Endothelial cell (in vitro differentiated cells): ENCODE measurements at regions not wholly inside any gene's neighbourhood (a gene's known extent, or its start where the extent isn't known, plus 50 kb on each side); places are given as distances from the start of the nearest gene placed in this dataset.

Source experiments
- DNase-seq: peaks from one replicate; pipeline ENCODE4 v3.0.0; 2021; ENCODE audit warnings: low spot score
- H3K27ac Mint-ChIP-seq: one replicate; pipeline ENCODE4 v1.8.0; 2021; ENCODE audit warnings: mixed read lengths, inconsistent platforms; ENCODE audit not compliant: unreplicated experiment
- H3K27me3 Mint-ChIP-seq: one replicate; pipeline ENCODE4 v1.8.0; 2021; ENCODE audit warnings: mild to moderate bottlenecking, moderate library complexity, mixed read lengths, inconsistent platforms; ENCODE audit not compliant: unreplicated experiment
- H3K36me3 Mint-ChIP-seq: one replicate; pipeline ENCODE4 v1.8.0; 2021; ENCODE audit warnings: mild to moderate bottlenecking, low read depth, mixed read lengths, inconsistent platforms; ENCODE audit not compliant: unreplicated experiment
- H3K4me1 Mint-ChIP-seq: one replicate; pipeline ENCODE4 v1.8.0; 2021; ENCODE audit warnings: mild to moderate bottlenecking, mixed read lengths, inconsistent platforms; ENCODE audit not compliant: unreplicated experiment
- H3K4me3 Mint-ChIP-seq: one replicate; pipeline ENCODE4 v1.8.0; 2021; ENCODE audit warnings: mild to moderate bottlenecking, mixed read lengths, inconsistent platforms; ENCODE audit not compliant: unreplicated experiment
- H3K9me3 Mint-ChIP-seq: one replicate; pipeline ENCODE4 v1.8.0; 2021; ENCODE audit warnings: mixed read lengths, inconsistent platforms; ENCODE audit not compliant: unreplicated experiment
- CTCF ChIP-seq: fragments of 200-600 bp; sonication (generic); IDR thresholded peaks from one replicate; pipeline ENCODE4 v1.5.0; 2021; ENCODE audit warnings: antibody characterized with exemption; ENCODE audit not compliant: unreplicated experiment

- H3K27me3 Mint-ChIP-seq = no peaks in the 10 kb centered on the region
- H3K4me3 Mint-ChIP-seq = no peak overlapping the region
- H3K9me3 Mint-ChIP-seq = no peaks in the 10 kb centered on the region
- DNase-seq = no peak
- no peaks in the 10 kb centered on the region for H3K36me3 Mint-ChIP-seq
- no peaks in the 10 kb centered on the region for H3K4me1 Mint-ChIP-seq
- no peak overlapping the region for H3K27ac Mint-ChIP-seq
- TF ChIP-seq CTCF = no peak
These were observed 152.8 kb upstream of the CWC22 start for GRCh38 chr2:180159921-180160320.

- no peaks in the 10 kb centered on the region for H3K9me3 Mint-ChIP-seq
- no peak for TF ChIP-seq CTCF
- H3K4me3 Mint-ChIP-seq = no peak overlapping the region
- no peaks in the 10 kb centered on the region for H3K36me3 Mint-ChIP-seq
- H3K4me1 Mint-ChIP-seq = no peaks in the 10 kb centered on the region
- no peak for DNase-seq
- H3K27ac Mint-ChIP-seq = no peak overlapping the region
- H3K27me3 Mint-ChIP-seq = no peaks in the 10 kb centered on the region
These were observed 151.9 kb upstream of the CWC22 start for GRCh38 chr2:180158961-180159360.

- no peak for DNase-seq
- no peak overlapping the region for H3K4me3 Mint-ChIP-seq
- no peaks in the 10 kb centered on the region for H3K36me3 Mint-ChIP-seq
- H3K9me3 Mint-ChIP-seq = no peaks in the 10 kb centered on the region
- H3K4me1 Mint-ChIP-seq = no peaks in the 10 kb centered on the region
- no peak overlapping the region for H3K27ac Mint-ChIP-seq
- no peaks in the 10 kb centered on the region for H3K27me3 Mint-ChIP-seq
- no peak for TF ChIP-seq CTCF
These were observed 149.6 kb upstream of the CWC22 start for GRCh38 chr2:180156651-180157050.

- Mint-ChIP-seq H3K4me1 (no peaks in the 10 kb centered on the region), H3K36me3 (no peaks in the 10 kb centered on the region), H3K9me3 (no peaks in the 10 kb centered on the region), H3K27me3 (no peaks in the 10 kb centered on the region), H3K4me3 (no peak overlapping the region), H3K27ac (no peak overlapping the region)
- no peak for DNase-seq
- no peak for TF ChIP-seq CTCF
These were observed 143.5 kb upstream of the CWC22 start for GRCh38 chr2:180150606-180151005.

GRCh38 chr2:180146541-180146940, 139.4 kb upstream of the CWC22 start:
- Mint-ChIP-seq H3K9me3 (no peaks in the 10 kb centered on the region), H3K4me1 (no peaks in the 10 kb centered on the region), H3K36me3 (no peaks in the 10 kb centered on the region), H3K4me3 (no peak overlapping the region), H3K27me3 (no peaks in the 10 kb centered on the region), H3K27ac (no peak overlapping the region)
- no peak for DNase-seq
- TF ChIP-seq CTCF = no peak
